Hippocampal formation (tissue), 2 donors: ENCODE measurements at regions not wholly inside any gene's neighbourhood (a gene's known extent, or its start where the extent isn't known, plus 50 kb on each side); places are given as distances from the start of the nearest gene placed in this dataset.

ENCODE experiments used
- DNase-seq, 2 donors: peaks; one replicate each; lab custom pipeline; 2025; lab: John Stamatoyannopoulos, UW

DNA sequence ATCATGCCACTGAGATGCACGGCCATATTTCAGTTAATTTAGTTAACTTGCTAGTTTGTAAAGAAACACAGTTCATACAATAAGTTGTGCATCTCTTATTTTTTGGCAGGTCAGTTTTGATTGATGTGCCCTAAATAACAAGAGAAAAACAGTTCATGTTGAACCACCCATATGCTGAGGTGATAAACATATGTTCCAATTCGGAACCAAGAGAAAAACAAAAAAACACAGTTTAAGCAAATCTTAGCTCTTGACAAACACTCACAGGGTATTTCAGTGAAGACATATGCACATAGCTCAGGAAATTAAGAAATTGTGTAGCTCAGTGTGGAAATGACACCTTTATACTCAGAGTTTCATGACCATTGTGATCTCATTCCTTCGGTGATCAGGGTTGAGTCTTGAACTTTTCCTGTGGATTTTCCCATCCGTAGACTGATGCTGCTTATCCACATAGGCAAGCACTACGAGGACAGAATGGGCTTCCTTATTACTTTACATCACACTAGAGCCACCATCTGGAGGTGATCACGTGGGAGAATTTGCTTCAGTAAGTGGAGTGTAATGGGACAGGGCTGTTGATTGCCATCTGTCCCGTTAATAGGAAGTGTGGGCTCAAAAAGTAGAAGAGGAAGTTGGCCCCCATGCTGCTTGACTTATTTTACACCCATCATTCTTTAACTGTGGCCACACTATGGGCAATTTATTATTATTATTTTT is 773.0 kb downstream of the MTRR start:
- DNase-seq = no peak

DNA sequence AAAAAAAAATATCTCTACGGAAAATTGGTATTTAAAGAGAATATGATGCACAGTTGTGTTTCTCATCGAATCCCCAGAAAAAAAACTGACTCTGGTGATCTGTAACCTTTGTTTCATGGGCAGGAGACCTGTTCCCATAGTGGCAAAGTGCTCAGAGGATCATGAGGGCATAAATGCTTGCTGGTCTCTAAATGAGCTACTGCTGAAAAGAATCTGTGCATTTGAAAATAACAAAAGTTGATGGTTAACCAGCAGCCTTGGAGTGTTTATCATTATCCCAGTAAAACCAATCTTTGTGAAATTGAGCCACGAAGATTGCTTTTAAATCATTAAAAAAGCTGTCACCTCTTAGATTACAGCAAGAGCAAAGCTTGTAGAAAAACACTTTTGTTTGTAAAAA is 775.4 kb downstream of the MTRR start:
- no peak for DNase-seq

DNA sequence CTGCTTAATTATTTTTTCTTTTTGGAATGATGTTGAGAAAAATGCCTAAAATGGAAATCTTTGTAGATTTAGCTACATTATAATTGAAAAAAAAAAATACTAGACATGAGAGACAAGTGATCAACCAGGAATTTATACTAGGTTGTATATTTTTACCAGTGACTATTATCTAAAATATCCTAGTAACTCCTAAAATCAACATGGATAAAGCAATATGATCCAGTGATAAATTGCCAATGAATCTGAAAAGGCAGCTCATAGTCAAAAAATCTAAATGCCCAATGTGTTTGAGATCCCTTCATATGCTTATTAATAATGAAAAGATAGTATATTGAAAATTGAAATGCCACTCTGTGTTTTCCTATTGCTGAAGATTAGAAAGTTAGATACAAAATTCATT is 778.2 kb downstream of the MTRR start:
- DNase-seq = no peak

DNA sequence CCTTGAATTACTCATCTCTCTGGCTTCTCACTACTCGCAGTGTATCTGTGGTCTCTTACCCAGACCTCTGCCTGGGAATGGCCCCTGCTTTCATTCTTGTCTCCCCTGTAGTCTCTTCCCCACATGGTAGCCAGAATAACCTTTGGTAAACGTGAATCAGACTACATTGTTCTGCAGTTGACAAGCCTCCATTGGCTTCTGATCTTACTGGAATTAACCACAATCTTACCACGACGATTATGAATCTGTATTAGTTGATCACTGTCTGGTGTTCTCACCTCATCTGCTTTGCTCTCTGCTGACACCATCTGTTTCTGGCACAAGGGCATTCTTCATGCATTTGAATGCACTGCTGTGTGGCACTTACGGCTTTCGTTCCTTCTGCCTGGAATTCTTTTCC is 781.2 kb downstream of the MTRR start:
- no peak for DNase-seq

DNA sequence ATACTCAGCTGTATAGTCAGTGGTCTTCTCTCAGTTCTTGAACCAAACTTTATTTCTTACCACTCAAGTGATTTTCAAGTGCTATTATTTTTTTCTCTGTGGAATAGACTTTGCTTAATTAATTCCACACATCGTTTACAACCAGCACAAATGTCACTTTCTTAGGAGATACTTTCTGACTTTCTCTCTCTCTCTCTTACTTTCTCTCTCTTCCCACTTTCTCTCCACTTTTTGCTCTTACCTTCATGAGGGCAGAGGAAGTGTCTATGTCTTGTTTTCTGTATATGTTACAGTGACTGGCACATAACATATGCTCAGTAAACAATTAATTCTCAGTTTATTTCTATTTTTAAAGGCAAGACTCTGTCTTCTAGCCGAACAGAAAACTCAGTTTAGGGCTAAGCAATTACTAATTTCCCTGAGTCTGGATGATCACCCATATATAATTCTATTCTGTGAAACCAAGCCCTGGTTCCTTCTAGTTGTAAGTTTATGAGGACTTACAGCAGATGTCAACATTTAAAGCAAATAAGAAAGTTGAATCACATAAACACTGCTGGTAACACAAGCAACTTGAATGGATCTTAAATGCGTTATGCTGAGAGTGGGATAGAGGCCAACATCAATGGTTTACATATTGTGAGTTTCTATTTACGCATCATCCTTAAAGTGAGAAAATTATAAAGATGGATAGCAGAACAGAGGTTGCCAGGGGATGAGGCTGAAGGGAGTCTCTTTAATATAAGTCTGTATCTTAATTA is 791.4 kb downstream of the MTRR start:
- DNase-seq = no peak

DNA sequence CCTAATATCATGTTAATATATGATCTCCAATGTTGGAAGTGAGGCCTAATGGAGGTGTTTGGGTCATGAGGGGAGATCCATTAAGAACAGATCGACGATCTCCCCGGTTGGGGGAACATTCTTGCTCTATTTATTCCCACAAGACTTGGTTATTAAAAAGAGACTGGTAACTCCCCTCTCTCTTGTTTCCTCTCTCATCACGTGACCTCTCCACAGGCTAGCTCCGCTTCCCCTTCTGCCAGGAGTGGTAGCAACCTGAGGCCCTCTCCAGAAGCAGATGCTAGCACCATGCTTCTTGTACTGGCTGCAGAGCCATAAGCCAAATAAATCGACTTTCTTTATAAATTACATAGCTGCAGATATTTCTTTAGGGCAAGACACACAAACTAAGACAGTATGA is 794.4 kb downstream of the MTRR start:
- no peak for DNase-seq

DNA sequence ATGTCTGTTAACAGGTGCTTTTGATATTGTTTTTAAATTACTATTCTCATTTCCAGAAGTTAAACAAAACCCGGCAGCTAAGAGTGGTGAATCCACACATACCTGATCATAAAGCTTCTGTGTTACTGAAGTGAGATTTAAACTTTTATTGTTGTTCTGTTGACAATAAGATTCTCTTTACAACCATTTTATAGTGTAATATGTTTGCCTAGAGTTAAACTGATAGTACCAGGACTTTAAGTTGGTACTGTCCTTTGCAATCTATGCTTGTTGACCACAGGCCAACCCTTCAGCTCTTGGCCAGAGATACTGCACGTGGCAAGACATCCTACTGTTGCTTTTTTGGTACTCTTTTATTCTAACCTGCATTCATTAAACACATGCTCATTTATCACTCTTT is 806.2 kb downstream of the MTRR start:
- DNase-seq = no peak

DNA sequence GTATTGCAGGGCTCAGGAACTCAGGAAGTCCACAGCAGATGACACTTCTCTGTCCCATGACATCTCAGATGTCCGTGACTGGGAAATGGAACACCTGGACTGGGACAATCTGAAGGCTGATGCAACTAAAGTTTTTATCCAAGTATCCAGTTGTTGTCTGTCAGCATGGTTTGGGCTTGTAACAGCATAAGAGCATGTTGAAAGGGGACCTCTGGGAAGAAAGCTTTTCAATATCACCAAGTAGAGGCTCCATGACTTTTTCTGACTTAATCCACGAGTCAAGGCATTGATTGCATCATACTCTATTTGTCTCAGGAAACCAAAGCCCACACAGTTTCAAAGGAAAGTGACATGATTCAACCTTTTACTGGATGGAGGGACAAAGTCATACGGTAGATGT is 807.7 kb downstream of the MTRR start:
- DNase-seq = no peak

DNA sequence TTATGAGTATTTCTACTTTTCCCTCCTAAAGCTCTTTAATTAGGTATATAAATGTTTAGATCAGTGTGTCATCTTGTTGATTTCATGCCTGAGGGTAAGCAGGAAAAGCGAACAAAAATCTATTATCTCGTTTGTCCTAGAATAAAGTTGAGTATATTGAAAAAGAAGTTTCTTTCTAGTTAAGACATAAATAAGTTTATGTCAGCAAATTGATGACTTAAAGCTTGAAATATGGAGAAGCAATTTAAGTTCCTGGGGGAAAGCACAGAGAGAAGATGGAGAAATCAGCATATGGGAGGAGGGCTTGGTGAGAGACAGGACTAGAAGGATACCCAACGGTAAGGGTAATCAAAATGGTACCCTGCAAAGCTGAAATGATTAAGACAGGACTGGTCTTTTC is 813.4 kb downstream of the MTRR start:
- DNase-seq = no peak

DNA sequence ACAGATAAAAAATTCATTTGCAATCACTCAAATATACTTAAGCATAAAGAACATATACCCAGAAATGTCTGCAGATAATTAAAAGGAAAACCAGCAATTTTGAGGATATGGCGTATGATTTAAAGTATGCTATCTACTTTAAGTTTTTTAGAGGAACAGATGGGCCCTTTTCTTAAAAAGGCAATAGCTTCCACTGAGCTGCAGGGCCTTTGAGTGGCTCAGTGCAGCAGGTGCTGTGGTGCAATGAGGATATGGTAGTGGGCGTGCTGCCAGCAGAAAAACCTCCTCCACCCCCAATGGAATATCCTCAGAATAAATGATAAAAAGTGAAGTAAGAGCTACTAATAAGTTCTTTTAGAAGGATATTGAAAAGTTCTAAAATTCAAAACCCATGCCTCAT is 814.5 kb downstream of the MTRR start:
- no peak for DNase-seq

DNA sequence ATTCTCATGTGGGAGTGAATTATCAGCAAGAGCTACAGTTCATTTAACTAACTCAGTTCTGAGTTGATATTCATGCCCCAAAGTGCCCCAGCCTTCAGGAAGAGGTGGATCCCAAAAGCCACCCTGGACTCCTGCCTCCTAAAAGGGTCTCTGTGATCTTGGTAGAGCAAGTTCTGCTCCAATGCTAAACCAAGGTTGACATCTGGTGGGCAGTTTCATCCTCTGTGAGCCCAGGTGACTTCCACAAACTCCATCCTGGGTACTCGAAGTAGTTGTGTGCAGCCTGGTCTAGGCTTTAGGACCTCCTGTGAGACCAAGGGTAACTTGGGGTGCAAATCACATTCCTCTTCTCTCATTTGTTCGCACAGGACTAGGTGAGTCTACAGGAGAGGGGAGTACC is 816.8 kb downstream of the MTRR start:
- DNase-seq = no peak

DNA sequence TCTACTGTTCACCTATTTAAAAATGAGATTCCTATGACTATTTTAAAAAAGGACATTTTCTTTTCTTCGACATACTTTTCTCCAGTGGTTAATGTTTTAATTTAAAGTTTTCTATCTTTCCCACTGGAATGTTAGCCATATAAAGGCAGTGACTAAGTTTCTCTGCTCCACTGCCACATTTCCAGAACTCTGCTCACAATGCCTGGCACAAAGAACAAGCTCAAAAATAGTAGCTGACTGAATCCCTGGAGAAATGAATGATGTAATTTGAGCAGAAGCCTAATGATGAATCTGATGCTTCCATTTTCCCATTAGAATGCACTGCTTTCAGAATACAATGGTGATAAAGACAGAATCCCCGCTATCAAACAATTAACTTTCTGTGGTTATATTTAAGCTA is 817.8 kb downstream of the MTRR start:
- DNase-seq = peak in 1 of 2 donors; percentile 9

DNA sequence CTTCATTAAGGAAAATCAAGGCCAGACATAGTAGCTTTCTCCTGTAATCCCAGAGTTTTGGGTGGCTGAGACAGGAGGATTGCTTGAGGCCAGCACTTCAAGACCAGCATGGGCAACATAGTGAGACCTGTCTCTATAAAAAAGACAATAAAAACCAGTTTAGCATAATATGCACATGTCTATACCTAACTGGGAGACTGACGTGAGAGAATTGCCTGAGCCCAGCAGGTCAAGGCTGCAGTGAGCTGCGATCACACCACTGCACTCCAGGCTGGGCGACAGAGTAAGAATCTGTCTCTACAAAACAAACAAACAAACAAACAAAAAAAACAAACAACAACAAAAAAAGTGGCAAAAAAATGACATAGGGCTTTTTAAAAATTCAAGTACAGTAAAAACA is 820.8 kb downstream of the MTRR start:
- no peak for DNase-seq

DNA sequence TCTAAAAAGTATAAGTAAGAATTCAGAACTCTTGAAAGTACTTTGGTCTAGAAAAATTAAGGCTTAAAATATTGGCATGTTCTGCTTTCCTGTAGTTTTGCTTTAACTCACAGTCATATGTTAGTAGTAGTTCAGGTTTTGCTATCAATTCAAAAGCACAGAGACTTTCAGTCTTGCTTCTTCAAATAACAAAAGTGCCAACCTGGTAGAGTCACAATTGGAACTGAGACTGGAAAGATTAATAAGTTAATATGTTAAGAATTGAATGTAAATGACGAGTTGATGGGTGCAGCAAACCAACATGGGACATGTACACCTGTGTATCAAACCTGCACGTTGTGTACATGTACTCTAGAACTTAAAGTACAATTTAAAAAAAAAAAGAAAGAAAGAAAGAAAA is 822.3 kb downstream of the MTRR start:
- DNase-seq = no peak

DNA sequence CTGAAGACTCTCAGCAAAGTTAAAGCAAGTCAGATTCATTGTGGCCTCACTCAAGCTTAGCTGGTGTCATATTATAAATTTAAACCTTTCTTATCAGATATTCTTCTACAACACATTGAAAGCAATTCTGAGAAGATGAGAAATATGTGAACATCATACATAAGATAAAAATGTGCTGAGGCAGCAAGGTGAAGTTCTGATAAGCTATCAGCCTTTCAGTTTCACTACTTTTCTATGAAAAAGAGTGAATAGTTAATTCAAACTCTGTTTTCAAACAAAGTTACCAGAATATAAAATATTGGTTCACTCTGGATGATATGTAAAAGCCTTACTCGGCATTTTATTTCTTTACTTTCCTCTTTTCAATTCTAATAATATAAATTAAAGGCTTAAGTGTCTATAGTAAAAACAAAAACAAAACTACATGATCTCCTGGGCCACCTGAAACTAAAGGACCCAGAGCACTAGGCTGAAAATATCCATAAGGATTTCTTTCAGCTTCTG is 824.4 kb downstream of the MTRR start:
- no peak for DNase-seq

DNA sequence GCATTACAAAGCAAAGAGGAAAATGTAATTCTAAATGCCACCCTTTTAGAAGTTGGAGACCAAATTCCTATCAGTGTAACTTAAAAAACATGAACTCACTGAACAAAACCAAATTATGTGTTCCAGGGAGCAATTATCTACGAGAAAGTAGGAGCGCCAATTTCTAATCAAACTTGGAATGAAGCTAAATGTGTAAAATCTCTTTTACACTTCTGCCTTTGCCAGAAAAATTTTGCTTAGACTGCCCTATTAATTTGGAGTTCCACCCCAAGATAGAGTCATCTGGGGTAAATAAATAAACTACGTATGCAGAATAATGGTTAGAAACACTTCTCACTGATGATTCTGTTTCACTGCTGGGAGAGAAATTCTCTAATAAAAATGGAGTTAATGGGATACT is 825.6 kb downstream of the MTRR start:
- no peak for DNase-seq

DNA sequence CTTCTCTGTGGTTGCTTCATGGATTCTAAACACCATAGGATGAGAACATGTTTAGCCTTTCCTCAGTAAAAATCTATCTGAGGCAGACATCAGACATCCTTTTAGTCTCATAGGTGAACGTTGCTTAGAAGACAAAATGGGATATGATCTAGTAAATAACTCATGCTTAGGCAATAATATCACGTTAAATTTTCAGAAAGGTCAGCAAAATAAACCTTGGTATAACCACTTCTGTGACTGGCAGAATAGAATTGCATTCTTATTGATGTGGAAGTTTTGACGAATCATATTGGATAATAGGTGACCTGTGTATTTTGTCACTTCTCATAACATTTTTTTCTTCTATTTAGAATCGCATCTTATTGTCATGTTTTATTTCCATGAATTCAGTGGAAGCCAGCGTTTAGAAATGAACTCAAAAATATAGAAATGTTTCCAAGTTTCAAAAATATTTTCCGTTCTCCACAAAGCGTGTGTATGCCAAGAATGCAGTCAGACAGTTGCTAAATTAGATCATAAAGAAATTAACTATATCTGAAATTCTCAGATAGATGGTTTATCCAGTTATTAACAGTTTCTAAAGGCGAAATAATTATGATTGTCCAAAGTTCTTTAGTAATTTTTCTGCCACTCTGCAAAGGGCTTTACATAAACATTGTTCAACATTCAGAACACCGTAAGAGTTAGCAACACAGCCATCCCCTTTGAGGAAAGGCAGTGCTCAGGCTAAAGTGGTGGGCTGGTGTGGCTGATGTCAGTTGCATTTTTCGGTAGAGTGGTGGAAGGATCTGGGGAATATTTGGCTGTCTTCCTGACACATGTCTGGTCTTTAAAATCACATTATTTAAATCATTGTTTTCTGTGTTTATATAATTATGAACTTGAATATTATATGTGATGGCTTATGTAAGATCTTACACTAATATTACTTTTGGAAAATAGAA is 827.2 kb downstream of the MTRR start:
- DNase-seq = no peak

DNA sequence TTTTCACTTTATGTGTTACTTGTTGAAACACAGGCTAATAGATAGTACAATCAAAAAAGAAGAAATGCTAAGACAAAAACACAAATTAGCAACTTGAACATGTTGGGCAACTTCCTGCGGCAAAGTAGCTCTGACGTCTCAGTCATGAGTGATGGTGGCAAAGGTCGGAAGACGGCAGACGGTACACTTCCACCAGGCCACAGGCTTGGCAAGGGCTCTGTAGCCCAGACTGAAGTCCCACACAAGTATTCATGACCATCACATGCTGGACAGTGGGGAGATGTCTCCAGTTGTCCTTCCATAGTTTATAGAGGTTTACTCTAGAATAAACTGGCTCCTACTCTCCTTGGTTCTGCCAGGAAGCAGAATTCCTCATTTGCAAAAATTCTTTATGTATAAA is 831.3 kb downstream of the MTRR start:
- no peak for DNase-seq

DNA sequence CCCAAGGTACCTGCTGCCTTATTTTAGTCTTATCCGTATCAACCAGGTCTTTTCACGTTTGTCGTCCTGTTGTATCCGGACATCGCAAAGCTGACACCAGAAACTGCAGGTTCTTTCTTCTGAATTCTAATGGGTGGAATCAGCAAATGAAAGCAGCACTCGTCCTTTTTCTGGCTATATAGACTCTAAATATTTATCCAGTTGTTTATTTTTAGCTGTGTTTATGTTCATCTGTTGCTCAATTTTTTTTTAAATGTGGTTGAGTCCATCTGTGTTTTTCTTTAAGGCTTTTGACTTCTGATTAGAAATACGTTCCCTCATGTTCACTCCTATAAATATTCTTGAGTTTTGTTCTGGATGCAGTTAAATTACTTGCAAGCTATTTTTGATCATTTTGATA is 831.7 kb downstream of the MTRR start:
- no peak for DNase-seq

DNA sequence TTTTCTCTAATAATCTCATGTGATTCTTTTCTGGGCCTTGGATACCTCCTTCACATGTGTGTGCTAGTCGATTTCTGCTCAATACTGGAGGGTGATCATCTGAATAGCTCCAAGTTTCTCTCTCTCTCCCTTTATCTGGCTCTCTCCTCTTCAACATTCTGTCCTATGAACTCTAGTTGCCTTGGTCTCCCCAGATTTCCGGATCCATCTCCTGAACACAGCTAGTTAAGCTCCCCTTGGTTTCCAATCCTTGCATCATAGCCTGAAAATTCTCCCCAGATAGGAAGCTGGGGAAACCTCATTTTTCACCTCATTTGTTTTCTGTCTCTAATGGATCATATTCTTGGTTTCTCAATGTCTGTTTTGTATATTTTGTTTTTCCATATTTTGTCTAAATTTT is 832.3 kb downstream of the MTRR start:
- DNase-seq = no peak

DNA sequence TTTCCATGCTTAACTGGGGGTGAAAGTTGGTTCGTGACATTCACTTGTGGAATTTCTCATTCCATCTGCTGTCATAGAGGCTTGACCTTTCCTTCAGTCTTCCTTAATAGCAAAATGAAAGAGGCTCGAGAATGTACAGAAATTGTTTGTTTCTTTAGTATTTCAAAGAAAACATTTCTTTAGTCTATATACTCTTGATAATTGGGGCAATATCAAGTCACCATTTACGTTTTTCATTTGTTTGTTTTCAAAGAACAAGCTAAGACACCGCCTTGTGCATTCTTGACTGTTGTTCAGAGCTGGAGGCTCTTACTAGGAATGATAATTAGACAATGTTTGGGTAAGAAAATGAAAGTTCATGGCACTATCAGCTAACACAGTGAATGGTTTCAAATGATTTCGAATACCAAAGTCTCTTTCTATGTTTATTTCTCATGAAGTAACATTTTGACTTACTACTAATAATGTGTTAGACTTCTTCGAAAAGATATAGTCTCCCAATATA is 835.4 kb downstream of the SEMA5A start:
- no peak for DNase-seq

DNA sequence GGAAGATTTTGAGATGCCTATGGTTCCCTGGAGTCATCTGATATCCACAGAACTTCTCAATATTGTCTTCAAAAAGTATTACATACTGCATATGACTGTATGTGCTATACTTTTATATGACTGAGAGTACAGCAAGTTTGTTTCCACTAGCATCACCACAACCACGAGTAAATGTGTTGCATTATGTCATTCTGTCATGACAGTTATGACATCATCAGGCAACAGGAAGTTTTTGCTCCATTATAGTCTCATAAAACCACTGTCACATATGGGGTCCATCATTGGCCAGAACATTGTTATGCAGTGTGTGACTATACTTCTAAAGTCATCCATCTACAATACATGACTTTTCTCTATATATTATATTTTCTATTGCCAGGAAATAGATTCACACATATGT is 831.7 kb downstream of the SEMA5A start:
- no peak for DNase-seq
